HEK293 (cell line): ENCODE measurements at regions not wholly inside any gene's neighbourhood (a gene's known extent, or its start where the extent isn't known, plus 50 kb on each side); places are given as distances from the start of the nearest gene placed in this dataset.

Experiments
- ZIC2 ChIP-seq: fragments of 450-650 bp; formaldehyde crosslinking; IDR thresholded peaks from 2 replicates; pipeline ENCODE4 v1.5.1; 2016; ENCODE audit warnings: missing biosample characterization, missing genetic modification characterization
- ZNF830 ChIP-seq: fragments of 450-650 bp; IDR thresholded peaks from 2 replicates; pipeline ENCODE4 v1.5.0; 2018; ENCODE audit warnings: missing biosample characterization, missing genetic modification characterization, low read depth, mild to moderate bottlenecking, moderate library complexity
- TF ChIP-seq, protein P1 (sequence below): fragments of 450-650 bp; formaldehyde crosslinking; IDR thresholded peaks from 2 replicates; pipeline ENCODE4 v1.5.1; 2017; ENCODE audit warnings: missing biosample characterization, missing genetic modification characterization

- TF ChIP-seq, protein P1, sequence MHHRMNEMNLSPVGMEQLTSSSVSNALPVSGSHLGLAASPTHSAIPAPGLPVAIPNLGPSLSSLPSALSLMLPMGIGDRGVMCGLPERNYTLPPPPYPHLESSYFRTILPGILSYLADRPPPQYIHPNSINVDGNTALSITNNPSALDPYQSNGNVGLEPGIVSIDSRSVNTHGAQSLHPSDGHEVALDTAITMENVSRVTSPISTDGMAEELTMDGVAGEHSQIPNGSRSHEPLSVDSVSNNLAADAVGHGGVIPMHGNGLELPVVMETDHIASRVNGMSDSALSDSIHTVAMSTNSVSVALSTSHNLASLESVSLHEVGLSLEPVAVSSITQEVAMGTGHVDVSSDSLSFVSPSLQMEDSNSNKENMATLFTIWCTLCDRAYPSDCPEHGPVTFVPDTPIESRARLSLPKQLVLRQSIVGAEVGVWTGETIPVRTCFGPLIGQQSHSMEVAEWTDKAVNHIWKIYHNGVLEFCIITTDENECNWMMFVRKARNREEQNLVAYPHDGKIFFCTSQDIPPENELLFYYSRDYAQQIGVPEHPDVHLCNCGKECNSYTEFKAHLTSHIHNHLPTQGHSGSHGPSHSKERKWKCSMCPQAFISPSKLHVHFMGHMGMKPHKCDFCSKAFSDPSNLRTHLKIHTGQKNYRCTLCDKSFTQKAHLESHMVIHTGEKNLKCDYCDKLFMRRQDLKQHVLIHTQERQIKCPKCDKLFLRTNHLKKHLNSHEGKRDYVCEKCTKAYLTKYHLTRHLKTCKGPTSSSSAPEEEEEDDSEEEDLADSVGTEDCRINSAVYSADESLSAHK (tag by site-specific recombination), result no peak
- TF ChIP-seq ZIC2 (tag by site-specific recombination) (no peak), ZNF830 (tag by site-specific recombination) (no peak)
These were observed 287.1 kb upstream of the MGAT5 start for GRCh38 chr2:133966720-133967304.
